Stimulated activated naive CD8-positive, alpha-beta T cell treated with anti-CD3 and anti-CD28 coated beads, Interleukin-15, Interleukin-2, amounts not matched to agents 100 ng/mL and 50 ng/mL, for 24 hours (primary cell): ENCODE measurements at regions not wholly inside any gene's neighbourhood (a gene's known extent, or its start where the extent isn't known, plus 50 kb on each side); places are given as distances from the start of the nearest gene placed in this dataset.

Experiments used
- H3K27ac Mint-ChIP-seq: one replicate; pipeline ENCODE4 v1.8.0; 2021; ENCODE audit warnings: mild to moderate bottlenecking, mixed read lengths
- H3K27me3 Mint-ChIP-seq: one replicate; pipeline ENCODE4 v1.8.0; 2021; ENCODE audit warnings: mixed read lengths
- H3K36me3 Mint-ChIP-seq: one replicate; pipeline ENCODE4 v1.8.0; 2021; ENCODE audit warnings: low read depth, mixed read lengths
- H3K4me1 Mint-ChIP-seq: one replicate; pipeline ENCODE4 v1.8.0; 2021; ENCODE audit warnings: low read depth, mixed read lengths
- H3K4me3 Mint-ChIP-seq: one replicate; pipeline ENCODE4 v1.8.0; 2021; ENCODE audit warnings: mild to moderate bottlenecking, mixed read lengths
- H3K9me3 Mint-ChIP-seq: one replicate; pipeline ENCODE4 v1.8.0; 2021; ENCODE audit warnings: mixed read lengths

DNA sequence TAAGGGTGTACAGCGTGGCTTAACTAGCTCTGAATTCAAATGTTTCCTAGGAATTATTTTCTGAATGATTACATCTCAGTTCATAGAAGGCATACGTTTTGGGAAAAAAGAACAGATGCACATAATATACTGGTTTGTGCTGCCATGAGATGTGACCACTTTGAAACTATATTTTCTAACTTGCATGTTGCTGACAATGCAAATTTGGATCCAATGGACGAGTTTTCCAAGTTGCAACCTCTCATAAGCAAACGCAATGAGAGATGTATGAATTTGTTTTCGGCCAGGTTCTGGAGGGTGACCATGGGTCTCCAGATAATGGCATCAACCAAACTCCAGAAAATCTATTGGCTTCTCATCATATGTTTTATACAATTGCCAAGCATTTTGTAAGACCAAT, 1445.4 kb downstream of the AACS start:
- Mint-ChIP-seq H3K4me3 (no peak overlapping the region), H3K4me1 (no peaks in the 10 kb centered on the region)

DNA sequence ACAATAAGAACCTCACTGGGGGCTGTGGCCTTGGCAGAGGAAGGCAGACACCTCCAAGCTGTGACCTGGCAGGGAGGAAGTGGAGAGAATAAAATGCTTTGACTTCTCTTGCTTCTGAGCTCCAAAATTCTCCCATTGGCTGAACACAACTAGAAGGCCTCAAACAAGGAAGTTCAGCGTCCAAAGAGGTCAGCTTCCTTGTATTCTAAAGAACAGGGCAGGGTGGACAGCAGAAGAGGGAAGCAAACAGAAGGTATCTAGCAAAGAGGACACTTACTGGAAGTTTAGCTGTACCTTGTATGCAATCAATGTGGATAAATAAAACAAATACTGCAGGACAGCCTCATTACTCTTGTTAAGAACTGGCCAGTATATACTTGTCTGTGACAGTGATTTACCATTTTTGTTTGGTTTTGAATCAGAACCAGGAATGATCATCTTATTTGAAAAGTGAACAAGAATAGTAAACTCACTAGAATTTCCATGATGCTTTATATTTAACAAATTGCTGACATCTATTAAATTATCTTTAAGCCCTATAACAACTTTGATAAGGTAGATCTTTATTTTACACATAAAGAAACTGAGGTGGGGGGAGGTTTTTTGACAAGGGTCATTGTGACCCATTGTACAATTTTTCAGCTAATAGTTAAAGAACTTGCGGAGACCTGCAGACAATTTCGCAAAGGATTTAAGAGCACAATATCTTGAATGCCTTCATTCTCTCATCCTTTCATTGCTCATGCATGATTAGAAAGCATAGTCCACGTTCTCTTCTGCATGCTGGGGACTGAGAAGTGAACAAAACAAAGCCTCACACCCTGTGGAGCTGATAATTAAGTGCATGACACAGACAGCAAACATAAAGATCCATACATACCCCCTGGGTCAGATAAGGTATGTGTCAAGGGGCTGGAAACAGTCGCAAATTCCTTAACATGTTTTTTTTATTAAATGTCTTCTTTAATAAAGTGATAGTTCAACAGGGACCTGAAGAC, 1448.0 kb downstream of the AACS start:
- Mint-ChIP-seq H3K27ac (no peak overlapping the region), H3K9me3 (peaks cover 7% of the 10 kb centered on the region), H3K4me3 (no peak overlapping the region), H3K4me1 (no peaks in the 10 kb centered on the region), H3K27me3 (no peaks in the 10 kb centered on the region), H3K36me3 (no peaks in the 10 kb centered on the region)

More for the DNA sequence above, 1445.4 kb downstream of the AACS start:
- no peaks in the 10 kb centered on the region for H3K27me3 Mint-ChIP-seq
- no peak overlapping the region for H3K27ac Mint-ChIP-seq
- H3K36me3 Mint-ChIP-seq = no peaks in the 10 kb centered on the region
- peaks cover 11% of the 10 kb centered on the region for H3K9me3 Mint-ChIP-seq

- no peaks in the 10 kb centered on the region for H3K27me3 Mint-ChIP-seq
- H3K4me1 Mint-ChIP-seq = no peaks in the 10 kb centered on the region
- peaks cover 6% of the 10 kb centered on the region for H3K9me3 Mint-ChIP-seq
- H3K36me3 Mint-ChIP-seq = no peaks in the 10 kb centered on the region
- no peak overlapping the region for H3K4me3 Mint-ChIP-seq
- no peak overlapping the region for H3K27ac Mint-ChIP-seq
Measured at GRCh38 chr12:126518596-126519200, 1453.5 kb downstream of the AACS start.

GRCh38 chr12:126519833-126520232, 1454.6 kb downstream of the AACS start:
- no peaks in the 10 kb centered on the region for H3K36me3 Mint-ChIP-seq

DNA sequence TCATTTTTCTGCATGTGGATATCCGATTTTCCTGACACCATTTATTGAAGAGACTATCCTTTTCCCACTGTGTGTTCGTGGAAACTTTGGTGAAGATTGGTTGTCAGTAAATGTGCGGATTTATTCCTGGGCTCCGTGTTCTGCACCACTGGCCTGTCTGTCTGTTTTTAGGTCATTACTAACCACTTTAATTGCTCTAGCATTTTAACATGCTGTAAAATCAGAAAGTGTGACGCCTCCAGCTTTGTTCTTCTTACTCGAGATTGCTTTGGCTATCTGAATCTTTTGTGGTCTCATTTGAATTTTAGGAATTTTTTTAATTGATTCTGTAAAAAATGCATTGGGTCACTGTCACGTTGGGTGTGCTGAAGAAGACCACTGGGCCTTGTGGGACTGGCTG, 1458.7 kb downstream of the AACS start:
- H3K27ac Mint-ChIP-seq = no peak overlapping the region
- no peaks in the 10 kb centered on the region for H3K4me1 Mint-ChIP-seq
- no peak overlapping the region for H3K4me3 Mint-ChIP-seq
- H3K9me3 Mint-ChIP-seq = peaks cover 4% of the 10 kb centered on the region
- H3K27me3 Mint-ChIP-seq = no peaks in the 10 kb centered on the region
- no peaks in the 10 kb centered on the region for H3K36me3 Mint-ChIP-seq

More at GRCh38 chr12:126519833-126520232, 1454.6 kb downstream of the AACS start:
- no peak overlapping the region for H3K4me3 Mint-ChIP-seq
- H3K4me1 Mint-ChIP-seq = no peaks in the 10 kb centered on the region
- H3K9me3 Mint-ChIP-seq = peaks cover 8% of the 10 kb centered on the region
- no peak overlapping the region for H3K27ac Mint-ChIP-seq
- H3K27me3 Mint-ChIP-seq = no peaks in the 10 kb centered on the region

GRCh38 chr12:126534495-126534894, 1469.3 kb downstream of the AACS start:
- Mint-ChIP-seq H3K27me3 (no peaks in the 10 kb centered on the region), H3K27ac (no peak overlapping the region), H3K9me3 (peaks cover 6% of the 10 kb centered on the region), H3K36me3 (no peaks in the 10 kb centered on the region), H3K4me1 (no peaks in the 10 kb centered on the region), H3K4me3 (no peak overlapping the region)

GRCh38 chr12:126534942-126535341, 1469.7 kb downstream of the AACS start:
- peaks cover 9% of the 10 kb centered on the region for H3K9me3 Mint-ChIP-seq
- no peaks in the 10 kb centered on the region for H3K27me3 Mint-ChIP-seq
- no peak overlapping the region for H3K4me3 Mint-ChIP-seq
- no peaks in the 10 kb centered on the region for H3K4me1 Mint-ChIP-seq
- no peak overlapping the region for H3K27ac Mint-ChIP-seq
- no peaks in the 10 kb centered on the region for H3K36me3 Mint-ChIP-seq

GRCh38 chr12:126535971-126536370, 1470.7 kb downstream of the AACS start:
- H3K4me3 Mint-ChIP-seq = no peak overlapping the region
- peaks cover 9% of the 10 kb centered on the region for H3K9me3 Mint-ChIP-seq

GRCh38 chr12:126537961-126538530, 1472.8 kb downstream of the AACS start:
- Mint-ChIP-seq H3K4me3 (no peak overlapping the region), H3K4me1 (no peaks in the 10 kb centered on the region), H3K27ac (no peak overlapping the region), H3K27me3 (no peaks in the 10 kb centered on the region), H3K36me3 (no peaks in the 10 kb centered on the region), H3K9me3 (peaks cover 9% of the 10 kb centered on the region)

More at GRCh38 chr12:126535971-126536370, 1470.7 kb downstream of the AACS start:
- Mint-ChIP-seq H3K36me3 (no peaks in the 10 kb centered on the region), H3K4me1 (no peaks in the 10 kb centered on the region), H3K27me3 (no peaks in the 10 kb centered on the region), H3K27ac (no peak overlapping the region)

- H3K4me1 Mint-ChIP-seq = no peaks in the 10 kb centered on the region
Measured at GRCh38 chr12:126538888-126539287, 1473.7 kb downstream of the AACS start.

GRCh38 chr12:126545411-126545810, 1480.2 kb downstream of the AACS start:
- Mint-ChIP-seq H3K27ac (no peak overlapping the region), H3K27me3 (no peaks in the 10 kb centered on the region), H3K4me1 (no peaks in the 10 kb centered on the region), H3K4me3 (no peak overlapping the region), H3K36me3 (no peaks in the 10 kb centered on the region), H3K9me3 (peaks cover 6% of the 10 kb centered on the region)

More at GRCh38 chr12:126538888-126539287, 1473.7 kb downstream of the AACS start:
- Mint-ChIP-seq H3K4me3 (no peak overlapping the region), H3K27ac (no peak overlapping the region), H3K27me3 (no peaks in the 10 kb centered on the region), H3K36me3 (no peaks in the 10 kb centered on the region), H3K9me3 (peaks cover 9% of the 10 kb centered on the region)

GRCh38 chr12:126547905-126548304, 1482.7 kb downstream of the AACS start:
- H3K27ac Mint-ChIP-seq = no peak overlapping the region
- H3K27me3 Mint-ChIP-seq = no peaks in the 10 kb centered on the region
- H3K9me3 Mint-ChIP-seq = peaks cover 6% of the 10 kb centered on the region
- H3K4me1 Mint-ChIP-seq = no peaks in the 10 kb centered on the region
- H3K4me3 Mint-ChIP-seq = no peak overlapping the region
- no peaks in the 10 kb centered on the region for H3K36me3 Mint-ChIP-seq

GRCh38 chr12:126551869-126552268, 1486.6 kb downstream of the AACS start:
- H3K4me1 Mint-ChIP-seq = no peaks in the 10 kb centered on the region
- no peak overlapping the region for H3K4me3 Mint-ChIP-seq
- H3K36me3 Mint-ChIP-seq = no peaks in the 10 kb centered on the region
- no peak overlapping the region for H3K27ac Mint-ChIP-seq
- H3K9me3 Mint-ChIP-seq = peaks cover 15% of the 10 kb centered on the region
- H3K27me3 Mint-ChIP-seq = no peaks in the 10 kb centered on the region

DNA sequence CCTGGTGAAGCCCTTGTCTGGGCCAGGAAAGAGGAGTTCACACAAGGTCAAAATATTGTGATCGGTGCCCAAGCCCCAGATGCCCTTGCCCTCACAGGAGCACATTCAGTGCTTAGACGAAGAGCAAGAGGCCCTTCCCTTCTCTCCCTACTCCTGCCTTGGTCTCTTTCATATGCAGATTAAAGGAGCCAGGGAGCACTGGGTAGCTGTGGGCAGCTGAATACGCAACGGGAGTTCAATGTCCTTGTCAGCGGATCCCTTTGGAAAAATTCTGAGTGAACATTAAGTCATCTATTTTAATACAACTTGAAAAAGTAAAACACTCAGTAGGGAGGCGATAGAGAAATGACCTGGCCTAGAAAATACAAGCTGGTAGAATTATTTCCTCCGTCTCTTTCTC, 1489.4 kb downstream of the AACS start:
- no peaks in the 10 kb centered on the region for H3K36me3 Mint-ChIP-seq
- peaks cover 11% of the 10 kb centered on the region for H3K9me3 Mint-ChIP-seq
- H3K27ac Mint-ChIP-seq = no peak overlapping the region
- no peak overlapping the region for H3K4me3 Mint-ChIP-seq
- no peaks in the 10 kb centered on the region for H3K27me3 Mint-ChIP-seq
- no peaks in the 10 kb centered on the region for H3K4me1 Mint-ChIP-seq

DNA sequence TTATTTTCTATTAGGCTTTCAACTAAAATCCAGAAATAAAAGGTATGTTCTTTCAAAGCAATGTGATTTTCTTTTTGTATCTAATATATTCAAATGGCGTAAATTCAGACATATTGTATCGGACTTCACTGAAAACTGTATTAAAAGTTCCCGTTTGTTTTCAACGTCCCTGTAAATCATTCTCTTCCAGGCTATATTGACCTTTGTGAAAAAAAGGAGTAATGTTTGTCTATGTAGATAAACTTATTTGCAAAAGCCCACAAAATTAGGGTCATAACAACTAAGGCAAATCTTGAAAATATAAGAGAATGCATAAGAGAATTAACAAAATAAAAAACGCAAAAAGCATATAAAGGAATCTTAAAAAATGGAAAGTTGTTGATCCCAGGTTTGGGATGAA, 1492.4 kb downstream of the AACS start:
- peaks cover 12% of the 10 kb centered on the region for H3K9me3 Mint-ChIP-seq
- H3K27me3 Mint-ChIP-seq = no peaks in the 10 kb centered on the region
- no peaks in the 10 kb centered on the region for H3K36me3 Mint-ChIP-seq
- no peaks in the 10 kb centered on the region for H3K4me1 Mint-ChIP-seq
- no peak overlapping the region for H3K4me3 Mint-ChIP-seq
- no peak overlapping the region for H3K27ac Mint-ChIP-seq
